HCT116 (cell line): ENCODE measurements at regions not wholly inside any gene's neighbourhood (a gene's known extent, or its start where the extent isn't known, plus 50 kb on each side); places are given as distances from the start of the nearest gene placed in this dataset.

ENCODE experiments used
- ATAC-seq: fragments of 200-7000 bp; cut with Tn5 transposase; 2 replicates; pipeline ENCODE4 v1.9.1; 2020; ENCODE audit warnings: mild to moderate bottlenecking, moderate library complexity
- BruUV-seq: library from RNA; stranded (reverse); fragments of 400-500 nt; replicated peaks from 2 replicates; lab custom pipeline; 2021; lab: Mats Ljungman, UMichigan
- CTCF ChIA-PET: fragments of 300-600 bp; sonication (Branson Sonifier 250); formaldehyde crosslinking; loops from one replicate; lab custom pipeline; 2021; ENCODE audit warnings: antibody characterized with exemption; lab: Charles Lee
- POLR2A ChIA-PET: fragments of 300-600, 350-600 bp; sonication (Branson Sonifier 250); formaldehyde crosslinking; loops from one replicate; lab custom pipeline; 2021; ENCODE audit warnings: antibody characterized with exemption; lab: Charles Lee
- RAD21 ChIA-PET, 2 experiments: fragments of 300-600 bp; sonication (Branson Sonifier 250); formaldehyde crosslinking; loops; one replicate each; lab custom pipeline; 2023; ENCODE audit warnings: low total read pairs in 2 of 2; ENCODE audit not compliant: uncharacterized antibody in 2 of 2, unreplicated experiment in 2 of 2, low non-redundant PET in 1 of 2; lab: Charles Lee
- DNase-seq: peaks from one replicate; pipeline ENCODE4 v3.0.0-alpha.2; 2010; ENCODE audit warnings: low read depth, low spot score
- H2AFZ ChIP-seq: fragments of 200-600 bp; shearing (Covaris generic), sonication (generic); 2 replicates; pipeline ENCODE4 v1.6.1; 2017; ENCODE audit warnings: low read depth, mixed run types, mixed read lengths, antibody characterized with exemption, low read length; ENCODE audit not compliant: poor library complexity, severe bottlenecking
- H3K27ac ChIP-seq: 2 replicates; pipeline ENCODE4 v1.5.1; 2012; ENCODE audit warnings: low read depth, low read length
- H3K27me3 ChIP-seq: fragments of 200-600 bp; sonication (generic); 2 replicates; pipeline ENCODE4 v1.6.1; 2016; ENCODE audit warnings: mixed run types, low read length, mixed read lengths; ENCODE audit not compliant: insufficient read depth
- H3K36me3 ChIP-seq, 2 experiments: fragments of 200-500 bp in 1 of 2; fragments of 200-600 bp in 1 of 2; sonication (Bioruptor generic) in 1 of 2; sonication (generic) in 1 of 2; 2 replicates each; pipeline versions ENCODE4 v1.5.1 to v1.6.1; 2014 to 2016; ENCODE audit warnings: low read length in 2 of 2, inconsistent platforms in 1 of 2, mixed read lengths in 1 of 2, mixed run types in 1 of 2; ENCODE audit not compliant: insufficient read depth in 2 of 2, control insufficient read depth in 1 of 2
- H3K4me1 ChIP-seq, 2 experiments: fragments of 200-600 bp in 1 of 2; sonication (generic) in 1 of 2; 2 replicates each; pipeline versions ENCODE4 v1.5.1 to v1.6.1; 2012 to 2017; ENCODE audit warnings: low read length in 2 of 2, inconsistent platforms in 1 of 2, mild to moderate bottlenecking in 1 of 2, mixed read lengths in 1 of 2, mixed run types in 1 of 2, moderate library complexity in 1 of 2; ENCODE audit not compliant: insufficient read depth in 2 of 2, control insufficient read depth in 1 of 2
- H3K4me2 ChIP-seq: fragments of 200-600 bp; sonication (generic); 2 replicates; pipeline ENCODE4 v1.6.1; 2017; ENCODE audit warnings: mixed run types, low read length, mixed read lengths
- H3K4me3 ChIP-seq, 2 experiments: fragments of 200-600 bp in 1 of 2; sonication (generic) in 1 of 2; replicated peaks in 1 of 2; 2 replicates each; pipeline ENCODE4 v1.5.1; 2011 to 2016; ENCODE audit warnings: low read length in 2 of 2, control low read depth in 1 of 2, low read depth in 1 of 2, mild to moderate bottlenecking in 1 of 2, mixed read lengths in 1 of 2, mixed run types in 1 of 2
- H3K79me2 ChIP-seq: fragments of 200-600 bp; sonication (generic); 2 replicates; pipeline ENCODE4 v1.6.1; 2017; ENCODE audit warnings: mild to moderate bottlenecking, mixed run types, low read length, moderate library complexity, mixed read lengths; ENCODE audit not compliant: insufficient read depth
- H3K9ac ChIP-seq: fragments of 200-600 bp; sonication (generic); 2 replicates; pipeline ENCODE4 v1.6.1; 2016; ENCODE audit warnings: low read length, mixed read lengths
- H3K9me2 ChIP-seq: fragments of 200-600 bp; sonication (generic), shearing (Covaris generic); 2 replicates; pipeline ENCODE4 v1.6.1; 2017; ENCODE audit warnings: mixed run types, mild to moderate bottlenecking, moderate library complexity; ENCODE audit not compliant: insufficient read depth
- H3K9me3 ChIP-seq, 2 experiments: fragments of 200-500 bp in 1 of 2; fragments of 200-600 bp in 1 of 2; sonication (Bioruptor generic) in 1 of 2; sonication (generic) in 1 of 2; 2 replicates each; pipeline ENCODE4 v1.6.1; 2014 to 2017; ENCODE audit warnings: low read length in 2 of 2, mixed read lengths in 2 of 2, inconsistent platforms in 1 of 2, low read depth in 1 of 2, mild to moderate bottlenecking in 1 of 2, mixed run types in 1 of 2, moderate library complexity in 1 of 2; ENCODE audit not compliant: control insufficient read depth in 1 of 2, insufficient read depth in 1 of 2
- H4K20me1 ChIP-seq: fragments of 200-600 bp; sonication (generic), shearing (Covaris generic); 2 replicates; pipeline ENCODE4 v1.6.1; 2017; ENCODE audit warnings: mixed run types, mild to moderate bottlenecking, moderate library complexity; ENCODE audit not compliant: insufficient read depth
- ATF3 ChIP-seq: IDR thresholded peaks from 2 replicates; pipeline ENCODE4 v1.6.1; 2012
- CBX3 ChIP-seq: IDR thresholded peaks from 2 replicates; pipeline ENCODE4 v1.6.1; 2012; ENCODE audit warnings: low read depth
- CEBPB ChIP-seq: IDR thresholded peaks from 2 replicates; pipeline ENCODE4 v1.6.1; 2012; ENCODE audit warnings: low read depth
- CTCF ChIP-seq, 3 experiments: fragments of 200-600 bp in 1 of 3; sonication (generic) in 1 of 3; IDR thresholded peaks in 2 of 3; conservative IDR thresholded peaks in 1 of 3; 2 replicates each; pipeline ENCODE4 v1.5.1; 2012 to 2017; ENCODE audit warnings: low read depth in 2 of 3, low read length in 2 of 3, antibody characterized with exemption in 1 of 3, borderline replicate concordance in 1 of 3, control low read depth in 1 of 3, mild to moderate bottlenecking in 1 of 3, mixed read lengths in 1 of 3, mixed run types in 1 of 3, moderate library complexity in 1 of 3; ENCODE audit not compliant: insufficient read depth in 1 of 3
- EGR1 ChIP-seq: IDR thresholded peaks from 2 replicates; pipeline ENCODE4 v1.6.1; 2012; ENCODE audit warnings: low read depth
- ELF1 ChIP-seq: IDR thresholded peaks from 2 replicates; pipeline ENCODE4 v1.6.1; 2012; ENCODE audit warnings: low read depth, borderline replicate concordance
- EZH2 ChIP-seq: fragments of 200-600 bp; sonication (generic); IDR thresholded peaks from 2 replicates; pipeline ENCODE4 v1.6.1; 2017; ENCODE audit warnings: antibody characterized with exemption, mixed run types
- EZH2phosphoT487 ChIP-seq: fragments of 200-600 bp; IDR thresholded peaks from 2 replicates; pipeline ENCODE4 v1.6.1; 2018; ENCODE audit warnings: antibody characterized with exemption, borderline replicate concordance
- FOSL1 ChIP-seq: IDR thresholded peaks from 2 replicates; pipeline ENCODE4 v1.6.1; 2012; ENCODE audit warnings: low read depth
- JUND ChIP-seq: IDR thresholded peaks from 2 replicates; pipeline ENCODE4 v1.6.1; 2012
- MAX ChIP-seq: IDR thresholded peaks from 2 replicates; pipeline ENCODE4 v1.6.1; 2012
- POLR2A ChIP-seq: IDR thresholded peaks from 2 replicates; pipeline ENCODE4 v1.7.0; 2011; ENCODE audit warnings: borderline replicate concordance; ENCODE audit not compliant: insufficient read depth, insufficient read length; ENCODE audit errors: extremely low read depth
- POLR2AphosphoS5 ChIP-seq: IDR thresholded peaks from 2 replicates; pipeline ENCODE4 v1.6.1; 2011; ENCODE audit warnings: mild to moderate bottlenecking, low read depth, low read length, moderate library complexity
- RAD21 ChIP-seq: IDR thresholded peaks from 2 replicates; pipeline ENCODE4 v1.6.1; 2012; ENCODE audit warnings: low read depth, mild to moderate bottlenecking
- SIN3A ChIP-seq: IDR thresholded peaks from 2 replicates; pipeline ENCODE4 v1.6.1; 2012; ENCODE audit warnings: low read depth
- SP1 ChIP-seq: IDR thresholded peaks from 2 replicates; pipeline ENCODE4 v1.6.1; 2012; ENCODE audit warnings: low read depth
- SRF ChIP-seq: IDR thresholded peaks from 2 replicates; pipeline ENCODE4 v1.6.1; 2012; ENCODE audit warnings: low read depth
- TCF7L2 ChIP-seq: IDR thresholded peaks from 2 replicates; pipeline ENCODE4 v1.7.0; 2011; ENCODE audit warnings: borderline replicate concordance, inconsistent platforms; ENCODE audit not compliant: insufficient read depth, insufficient read length; ENCODE audit errors: extremely low read depth
- YY1 ChIP-seq: IDR thresholded peaks from 2 replicates; pipeline ENCODE4 v1.6.1; 2011; ENCODE audit warnings: low read length, low read depth, moderate library complexity, mild to moderate bottlenecking; ENCODE audit not compliant: insufficient replicate concordance; ENCODE audit errors: extremely low read depth
- ZBTB33 ChIP-seq: IDR thresholded peaks from 2 replicates; pipeline ENCODE4 v1.6.1; 2011; ENCODE audit warnings: mild to moderate bottlenecking, low read length, moderate library complexity; ENCODE audit not compliant: insufficient replicate concordance; ENCODE audit errors: extremely low read depth
- ZFX ChIP-seq: fragments of 450-650 bp; IDR thresholded peaks from 2 replicates; pipeline ENCODE4 v1.6.1; 2017
- ZNF274 ChIP-seq: fragments of 200-500 bp; sonication (Bioruptor generic); IDR thresholded peaks from 2 replicates; pipeline ENCODE4 v1.6.1; 2014; ENCODE audit warnings: mild to moderate bottlenecking, low read depth, low read length, inconsistent platforms
- intact Hi-C: fragments of 100-400 bp; cut with micrococcal nuclease; formaldehyde crosslinking; loops from 2 replicates; pipeline ENCODE4 v1.10.0; 2022

GRCh38 chr2:236773206-236773605, 203.6 kb downstream of the ACKR3 start (continued):
- TF ChIP-seq MAX (no peak), EZH2phosphoT487 (no peak), CEBPB (no peak), POLR2AphosphoS5 (no peak), FOSL1 (no peak), ZFX (no peak), SIN3A (no peak), EZH2 (no peak), YY1 (no peak), JUND (no peak), ZNF274 (no peak), ELF1 (no peak), RAD21 (no peak)

GRCh38 chr2:236774171-236774570, 204.5 kb downstream of the ACKR3 start:
- intact Hi-C loops = no loop called here

More at GRCh38 chr2:236774171-236774570, 204.5 kb downstream of the ACKR3 start:
- no peak overlapping the region for H3K4me3 ChIP-seq
- no peak overlapping the region for H3K9ac ChIP-seq
- peaks cover 0 to 12% of the 10 kb centered on the region in 2 experiments; a peak in 1 of 4 replicates for H3K4me1 ChIP-seq
- H3K9me3 ChIP-seq = no peaks in the 10 kb centered on the region
- ChIA-PET RAD21 (no interaction called here), POLR2A (no interaction called here), CTCF (no interaction called here)
- no peaks in the 10 kb centered on the region for H3K36me3 ChIP-seq
- TF ChIP-seq CEBPB (no peak), YY1 (no peak), ZFX (no peak), MAX (no peak), CTCF (IDR thresholded peaks at IDR 0.05 in 2 of 3, conservative IDR thresholded peaks at IDR 0.05 in 1 of 3; ENCODE audit: borderline replicate concordance in 1 of 3, insufficient read depth in 1 of 3, low read depth in 2 of 3, low read length in 2 of 3) (no peak), FOSL1 (no peak), SRF (no peak), ATF3 (no peak), ZBTB33 (no peak), ZNF274 (no peak), JUND (no peak), EGR1 (no peak), CBX3 (no peak), SP1 (no peak), EZH2 (no peak), POLR2AphosphoS5 (no peak), RAD21 (no peak), POLR2A (no peak), EZH2phosphoT487 (no peak), TCF7L2 (no peak)
- no peaks in the 10 kb centered on the region for H3K9me2 ChIP-seq
- no TSS peak for BruUV-seq
- no peak for DNase-seq
- H3K79me2 ChIP-seq = no peaks in the 10 kb centered on the region
- no peak overlapping the region for H2AFZ ChIP-seq
- ATAC-seq = no peak
- H4K20me1 ChIP-seq = no peaks in the 10 kb centered on the region
- no peak overlapping the region for H3K4me2 ChIP-seq
- H3K27ac ChIP-seq = no peak overlapping the region
- H3K27me3 ChIP-seq = peaks cover 22% of the 10 kb centered on the region
